Panc1 (cell line): ENCODE measurements at regions not wholly inside any gene's neighbourhood (a gene's known extent, or its start where the extent isn't known, plus 50 kb on each side); places are given as distances from the start of the nearest gene placed in this dataset.

Source experiments
- POLR2AphosphoS5 ChIP-seq: IDR thresholded peaks from 2 replicates; pipeline ENCODE4 v1.6.1; 2012; ENCODE audit warnings: mild to moderate bottlenecking, low read depth, low read length, moderate library complexity
- TF ChIP-seq, protein P1 (sequence below): fragments of 450-650 bp; IDR thresholded peaks from 2 replicates; pipeline ENCODE4 v1.5.1; 2017; ENCODE audit warnings: mild to moderate bottlenecking
- TF ChIP-seq, protein P2 (sequence below), 2 experiments: IDR thresholded peaks; 2 replicates each; pipeline ENCODE4 v1.6.1; 2011 to 2012; ENCODE audit warnings: low read depth in 2 of 2, control low read depth in 1 of 2, low read length in 1 of 2, mild to moderate bottlenecking in 1 of 2, moderate library complexity in 1 of 2; ENCODE audit not compliant: insufficient read depth in 1 of 2

DNA sequence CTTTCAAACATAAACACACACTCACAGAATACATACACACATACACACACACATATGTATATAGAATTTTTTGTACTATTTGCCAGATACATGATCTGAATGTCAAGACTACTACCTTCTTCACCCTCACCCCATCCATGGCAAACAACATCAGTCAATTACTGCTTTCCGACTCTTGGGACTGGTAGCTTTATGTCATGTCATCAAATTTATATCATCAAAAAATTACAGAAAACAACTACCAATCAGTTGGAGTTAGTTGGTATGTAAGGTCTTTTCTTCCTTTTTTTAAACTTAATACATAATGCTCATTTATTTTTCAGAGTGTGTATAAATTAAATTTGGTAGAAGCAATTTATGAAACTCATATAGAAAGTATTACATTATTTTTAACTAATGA, 305.7 kb upstream of the MDFIC2 start:
- TF ChIP-seq, protein P1, sequence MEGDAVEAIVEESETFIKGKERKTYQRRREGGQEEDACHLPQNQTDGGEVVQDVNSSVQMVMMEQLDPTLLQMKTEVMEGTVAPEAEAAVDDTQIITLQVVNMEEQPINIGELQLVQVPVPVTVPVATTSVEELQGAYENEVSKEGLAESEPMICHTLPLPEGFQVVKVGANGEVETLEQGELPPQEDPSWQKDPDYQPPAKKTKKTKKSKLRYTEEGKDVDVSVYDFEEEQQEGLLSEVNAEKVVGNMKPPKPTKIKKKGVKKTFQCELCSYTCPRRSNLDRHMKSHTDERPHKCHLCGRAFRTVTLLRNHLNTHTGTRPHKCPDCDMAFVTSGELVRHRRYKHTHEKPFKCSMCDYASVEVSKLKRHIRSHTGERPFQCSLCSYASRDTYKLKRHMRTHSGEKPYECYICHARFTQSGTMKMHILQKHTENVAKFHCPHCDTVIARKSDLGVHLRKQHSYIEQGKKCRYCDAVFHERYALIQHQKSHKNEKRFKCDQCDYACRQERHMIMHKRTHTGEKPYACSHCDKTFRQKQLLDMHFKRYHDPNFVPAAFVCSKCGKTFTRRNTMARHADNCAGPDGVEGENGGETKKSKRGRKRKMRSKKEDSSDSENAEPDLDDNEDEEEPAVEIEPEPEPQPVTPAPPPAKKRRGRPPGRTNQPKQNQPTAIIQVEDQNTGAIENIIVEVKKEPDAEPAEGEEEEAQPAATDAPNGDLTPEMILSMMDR: no peak
- TF ChIP-seq POLR2AphosphoS5: no peak
- TF ChIP-seq, protein P2, sequence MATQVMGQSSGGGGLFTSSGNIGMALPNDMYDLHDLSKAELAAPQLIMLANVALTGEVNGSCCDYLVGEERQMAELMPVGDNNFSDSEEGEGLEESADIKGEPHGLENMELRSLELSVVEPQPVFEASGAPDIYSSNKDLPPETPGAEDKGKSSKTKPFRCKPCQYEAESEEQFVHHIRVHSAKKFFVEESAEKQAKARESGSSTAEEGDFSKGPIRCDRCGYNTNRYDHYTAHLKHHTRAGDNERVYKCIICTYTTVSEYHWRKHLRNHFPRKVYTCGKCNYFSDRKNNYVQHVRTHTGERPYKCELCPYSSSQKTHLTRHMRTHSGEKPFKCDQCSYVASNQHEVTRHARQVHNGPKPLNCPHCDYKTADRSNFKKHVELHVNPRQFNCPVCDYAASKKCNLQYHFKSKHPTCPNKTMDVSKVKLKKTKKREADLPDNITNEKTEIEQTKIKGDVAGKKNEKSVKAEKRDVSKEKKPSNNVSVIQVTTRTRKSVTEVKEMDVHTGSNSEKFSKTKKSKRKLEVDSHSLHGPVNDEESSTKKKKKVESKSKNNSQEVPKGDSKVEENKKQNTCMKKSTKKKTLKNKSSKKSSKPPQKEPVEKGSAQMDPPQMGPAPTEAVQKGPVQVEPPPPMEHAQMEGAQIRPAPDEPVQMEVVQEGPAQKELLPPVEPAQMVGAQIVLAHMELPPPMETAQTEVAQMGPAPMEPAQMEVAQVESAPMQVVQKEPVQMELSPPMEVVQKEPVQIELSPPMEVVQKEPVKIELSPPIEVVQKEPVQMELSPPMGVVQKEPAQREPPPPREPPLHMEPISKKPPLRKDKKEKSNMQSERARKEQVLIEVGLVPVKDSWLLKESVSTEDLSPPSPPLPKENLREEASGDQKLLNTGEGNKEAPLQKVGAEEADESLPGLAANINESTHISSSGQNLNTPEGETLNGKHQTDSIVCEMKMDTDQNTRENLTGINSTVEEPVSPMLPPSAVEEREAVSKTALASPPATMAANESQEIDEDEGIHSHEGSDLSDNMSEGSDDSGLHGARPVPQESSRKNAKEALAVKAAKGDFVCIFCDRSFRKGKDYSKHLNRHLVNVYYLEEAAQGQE (IDR thresholded peaks at IDR 0.05; ENCODE audit: insufficient read depth in 1 of 2, low read depth in 2 of 2, low read length in 1 of 2): no peak
